ENCODE measurements at regions not wholly inside any gene's neighbourhood (a gene's known extent, or its start where the extent isn't known, plus 50 kb on each side); places are given as distances from the start of the nearest gene placed in this dataset.

- TF ChIP-seq CTCF (IDR thresholded peaks at IDR 0.05) (no peak), POLR2A (IDR thresholded peaks at IDR 0.05) (no peak), EP300 (IDR thresholded peaks at IDR 0.05; ENCODE audit: low read depth) (no peak), POLR2AphosphoS5 (IDR thresholded peaks at IDR 0.05) (no peak)
Measured at GRCh38 chr3:88828466-88828865, 279.0 kb upstream of the EPHA3 start.

All from transverse colon (tissue), 4 donors.